GM12874 (cell line): ENCODE measurements at regions not wholly inside any gene's neighbourhood (a gene's known extent, or its start where the extent isn't known, plus 50 kb on each side); places are given as distances from the start of the nearest gene placed in this dataset.

ENCODE experiments used
- CTCF ChIP-seq: IDR thresholded peaks from 2 replicates; pipeline ENCODE4 v1.5.1; 2011; ENCODE audit warnings: low read depth, mild to moderate bottlenecking, control low read depth, low read length, moderate library complexity; ENCODE audit not compliant: insufficient read depth

- no peak for TF ChIP-seq CTCF
Measured at GRCh38 chr2:82994151-82994550, 1464.9 kb downstream of the SUCLG1 start.

- TF ChIP-seq CTCF, result no peak
Measured at GRCh38 chr2:82993609-82994008, 1465.5 kb downstream of the SUCLG1 start.

- no peak for TF ChIP-seq CTCF
Measured at GRCh38 chr2:82992968-82993367, 1466.1 kb downstream of the SUCLG1 start.

- TF ChIP-seq CTCF, result no peak
Measured at GRCh38 chr2:82986899-82987298, 1472.2 kb downstream of the SUCLG1 start.

- no peak for TF ChIP-seq CTCF
Measured at GRCh38 chr2:82985572-82986197, 1473.4 kb downstream of the SUCLG1 start.

- no peak for TF ChIP-seq CTCF
Measured at GRCh38 chr2:82968358-82968757, 1490.7 kb downstream of the SUCLG1 start.

- no peak for TF ChIP-seq CTCF
Measured at GRCh38 chr2:82964341-82964740, 1494.7 kb downstream of the SUCLG1 start.
